ENCODE measurements at regions not wholly inside any gene's neighbourhood (a gene's known extent, or its start where the extent isn't known, plus 50 kb on each side); places are given as distances from the start of the nearest gene placed in this dataset.
"Not testable (repeated sequence)": the region's sequence is repeated elsewhere in the genome, so short reads cannot be mapped to it uniquely, and the experiment has no call there.

- POLR2A ChIA-PET (ENCODE audit: unreplicated experiment); H4K20me1 ChIP-seq (ENCODE audit: insufficient read depth, low read length); H3K36me3 ChIP-seq (ENCODE audit: control insufficient read depth, insufficient read depth, low read length); H2AK9ac ChIP-seq (replicated peaks; ENCODE audit: low read depth, low read length, poor library complexity); H2BK15ac ChIP-seq (ENCODE audit: low read depth, low read length); dilution Hi-C loops (cut with HindIII; ENCODE audit: low sequenced_read_pairs, unreplicated experiment); H2AFZ ChIP-seq (replicated peaks; ENCODE audit: low read length, poor library complexity); H2BK120ac ChIP-seq (ENCODE audit: low read depth, low read length); H3K18ac ChIP-seq (ENCODE audit: low read depth, low read length); CTCF ChIA-PET; H3K4me1 ChIP-seq (ENCODE audit: control insufficient read depth, insufficient read depth, low read length); H3K27me3 ChIP-seq (ENCODE audit: control insufficient read depth, insufficient read depth, low read length); H2AK5ac ChIP-seq (ENCODE audit: low read depth, low read length); H4K5ac ChIP-seq (ENCODE audit: low read depth, low read length); H3K4ac ChIP-seq (ENCODE audit: low read depth, low read length); H3K9ac ChIP-seq (ENCODE audit: low read depth, low read length); H3K23ac ChIP-seq (ENCODE audit: low read depth, low read length); intact Hi-C loops (cut with micrococcal nuclease); H3K9me1 ChIP-seq (ENCODE audit: insufficient read depth, low read length); H2BK20ac ChIP-seq (ENCODE audit: low read depth, low read length); ATAC-seq (ENCODE audit: low read depth); H3K79me1 ChIP-seq (ENCODE audit: low read depth in 1 of 2, low read length in 2 of 2); DNase-seq; H3K27ac ChIP-seq (ENCODE audit: insufficient read depth, low read length); H3K9me3 ChIP-seq (ENCODE audit: control insufficient read depth, insufficient read depth, low read length); BruUV-seq (replicated peaks); H3K56ac ChIP-seq (ENCODE audit: extremely low read depth, insufficient read depth, low read length); H3K4me2 ChIP-seq (ENCODE audit: low read depth, low read length); H2BK5ac ChIP-seq (ENCODE audit: low read depth, low read length, poor library complexity, severe bottlenecking); H3K4me3 ChIP-seq (ENCODE audit: insufficient read depth, low read depth, low read length); H4K8ac ChIP-seq (ENCODE audit: low read depth in 2 of 2, low read length in 2 of 2); H3K14ac ChIP-seq (replicated peaks; ENCODE audit: low read depth, low read length); H4K91ac ChIP-seq (ENCODE audit: insufficient read depth, low read depth, low read length): not testable (repeated sequence)
- no CpG with 5 or more reads among the region's 3 CpGs for WGBS, 2 experiments (ENCODE audit: extremely low coverage in 2 of 2, insufficient read length in 1 of 2)
- in situ Hi-C loops (cut with MboI; ENCODE audit: low sequenced_read_pairs) = loop anchor here (25.0 kb wide), 1 partner anchor 895 kb away; no protein-coding TSS in a partner anchor
These were observed 93.8 kb upstream of the SLCO6A1 start for GRCh38 chr5:102592586-102592985.

Data from IMR-90 (cell line).